Liver (tissue), 3 donors: ENCODE measurements at regions not wholly inside any gene's neighbourhood (a gene's known extent, or its start where the extent isn't known, plus 50 kb on each side); places are given as distances from the start of the nearest gene placed in this dataset.

Experiments
- FOXA1 ChIP-seq: IDR thresholded peaks from 2 replicates; pipeline ENCODE4 v1.6.1; 2016; ENCODE audit warnings: antibody characterized with exemption
- GABPA ChIP-seq, 2 donors: IDR thresholded peaks in 1 of 2; conservative IDR thresholded peaks in 1 of 2; 2 replicates each; pipeline ENCODE4 v1.6.1; 2016; ENCODE audit warnings: antibody characterized with exemption in 2 of 2, mild to moderate bottlenecking in 1 of 2, moderate library complexity in 1 of 2
- SP1 ChIP-seq: IDR thresholded peaks from 2 replicates; pipeline ENCODE4 v1.6.1; 2018; ENCODE audit warnings: antibody characterized with exemption, mild to moderate bottlenecking
- TF ChIP-seq, protein P1 (sequence below): IDR thresholded peaks from 2 replicates; pipeline ENCODE4 v1.6.1; 2016; ENCODE audit warnings: antibody characterized with exemption
- TF ChIP-seq, protein P2 (sequence below): IDR thresholded peaks from 2 replicates; pipeline ENCODE4 v1.6.1; 2016; ENCODE audit warnings: antibody characterized with exemption, mild to moderate bottlenecking
- TF ChIP-seq, protein P3 (sequence below): fragments of 150-350 bp; IDR thresholded peaks from 2 replicates; pipeline ENCODE4 v1.5.1; 2017; ENCODE audit warnings: improper control_type of control experiment, low read depth, low read length; ENCODE audit not compliant: missing input control
- donor health status: healthy.
- donor health status: healthy.

DNA sequence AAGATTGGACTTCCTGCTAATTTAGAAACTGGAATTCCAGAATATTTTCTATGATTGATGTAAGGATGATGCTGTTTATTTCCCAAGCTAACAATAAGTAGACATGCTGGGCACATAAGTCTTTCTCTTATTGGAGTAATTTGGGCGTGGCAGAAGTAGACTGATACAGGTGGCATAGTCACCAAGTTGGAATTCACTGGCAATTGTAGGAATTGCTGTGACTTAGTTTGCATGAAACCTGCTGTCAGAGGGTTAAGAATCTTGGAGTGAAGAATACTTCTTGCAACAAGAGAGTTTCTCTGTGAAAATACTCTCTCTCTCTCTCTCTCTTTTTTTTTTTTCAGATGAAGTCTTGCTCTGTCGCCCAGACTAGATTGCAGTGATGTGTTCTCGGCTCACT, 569.7 kb downstream of the REEP3 start:
- TF ChIP-seq, protein P1, sequence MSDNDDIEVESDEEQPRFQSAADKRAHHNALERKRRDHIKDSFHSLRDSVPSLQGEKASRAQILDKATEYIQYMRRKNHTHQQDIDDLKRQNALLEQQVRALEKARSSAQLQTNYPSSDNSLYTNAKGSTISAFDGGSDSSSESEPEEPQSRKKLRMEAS, result no peak
- TF ChIP-seq, protein P2, sequence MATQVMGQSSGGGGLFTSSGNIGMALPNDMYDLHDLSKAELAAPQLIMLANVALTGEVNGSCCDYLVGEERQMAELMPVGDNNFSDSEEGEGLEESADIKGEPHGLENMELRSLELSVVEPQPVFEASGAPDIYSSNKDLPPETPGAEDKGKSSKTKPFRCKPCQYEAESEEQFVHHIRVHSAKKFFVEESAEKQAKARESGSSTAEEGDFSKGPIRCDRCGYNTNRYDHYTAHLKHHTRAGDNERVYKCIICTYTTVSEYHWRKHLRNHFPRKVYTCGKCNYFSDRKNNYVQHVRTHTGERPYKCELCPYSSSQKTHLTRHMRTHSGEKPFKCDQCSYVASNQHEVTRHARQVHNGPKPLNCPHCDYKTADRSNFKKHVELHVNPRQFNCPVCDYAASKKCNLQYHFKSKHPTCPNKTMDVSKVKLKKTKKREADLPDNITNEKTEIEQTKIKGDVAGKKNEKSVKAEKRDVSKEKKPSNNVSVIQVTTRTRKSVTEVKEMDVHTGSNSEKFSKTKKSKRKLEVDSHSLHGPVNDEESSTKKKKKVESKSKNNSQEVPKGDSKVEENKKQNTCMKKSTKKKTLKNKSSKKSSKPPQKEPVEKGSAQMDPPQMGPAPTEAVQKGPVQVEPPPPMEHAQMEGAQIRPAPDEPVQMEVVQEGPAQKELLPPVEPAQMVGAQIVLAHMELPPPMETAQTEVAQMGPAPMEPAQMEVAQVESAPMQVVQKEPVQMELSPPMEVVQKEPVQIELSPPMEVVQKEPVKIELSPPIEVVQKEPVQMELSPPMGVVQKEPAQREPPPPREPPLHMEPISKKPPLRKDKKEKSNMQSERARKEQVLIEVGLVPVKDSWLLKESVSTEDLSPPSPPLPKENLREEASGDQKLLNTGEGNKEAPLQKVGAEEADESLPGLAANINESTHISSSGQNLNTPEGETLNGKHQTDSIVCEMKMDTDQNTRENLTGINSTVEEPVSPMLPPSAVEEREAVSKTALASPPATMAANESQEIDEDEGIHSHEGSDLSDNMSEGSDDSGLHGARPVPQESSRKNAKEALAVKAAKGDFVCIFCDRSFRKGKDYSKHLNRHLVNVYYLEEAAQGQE, result no peak
- TF ChIP-seq, protein P3, sequence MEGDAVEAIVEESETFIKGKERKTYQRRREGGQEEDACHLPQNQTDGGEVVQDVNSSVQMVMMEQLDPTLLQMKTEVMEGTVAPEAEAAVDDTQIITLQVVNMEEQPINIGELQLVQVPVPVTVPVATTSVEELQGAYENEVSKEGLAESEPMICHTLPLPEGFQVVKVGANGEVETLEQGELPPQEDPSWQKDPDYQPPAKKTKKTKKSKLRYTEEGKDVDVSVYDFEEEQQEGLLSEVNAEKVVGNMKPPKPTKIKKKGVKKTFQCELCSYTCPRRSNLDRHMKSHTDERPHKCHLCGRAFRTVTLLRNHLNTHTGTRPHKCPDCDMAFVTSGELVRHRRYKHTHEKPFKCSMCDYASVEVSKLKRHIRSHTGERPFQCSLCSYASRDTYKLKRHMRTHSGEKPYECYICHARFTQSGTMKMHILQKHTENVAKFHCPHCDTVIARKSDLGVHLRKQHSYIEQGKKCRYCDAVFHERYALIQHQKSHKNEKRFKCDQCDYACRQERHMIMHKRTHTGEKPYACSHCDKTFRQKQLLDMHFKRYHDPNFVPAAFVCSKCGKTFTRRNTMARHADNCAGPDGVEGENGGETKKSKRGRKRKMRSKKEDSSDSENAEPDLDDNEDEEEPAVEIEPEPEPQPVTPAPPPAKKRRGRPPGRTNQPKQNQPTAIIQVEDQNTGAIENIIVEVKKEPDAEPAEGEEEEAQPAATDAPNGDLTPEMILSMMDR, result no peak
- TF ChIP-seq FOXA1 (no peak), GABPA (IDR thresholded peaks at IDR 0.05 in 1 of 2, conservative IDR thresholded peaks at IDR 0.05 in 1 of 2) (no peak), SP1 (no peak)
